ENCODE measurements at regions not wholly inside any gene's neighbourhood (a gene's known extent, or its start where the extent isn't known, plus 50 kb on each side); places are given as distances from the start of the nearest gene placed in this dataset.
"Not testable (repeated sequence)": the region's sequence is repeated elsewhere in the genome, so short reads cannot be mapped to it uniquely, and the experiment has no call there.

- DNase-seq, result no peak
These were observed 81.1 kb downstream of the CD200R1L start for GRCh38 chr3:112765531-112765930.

- DNase-seq, result no peak
These were observed 83.4 kb downstream of the CD200R1L start for GRCh38 chr3:112763258-112763657.

- no peak for DNase-seq
These were observed 85.5 kb downstream of the CD200R1L start for GRCh38 chr3:112761062-112761638.

- DNase-seq, result no peak
These were observed 87.0 kb downstream of the CD200R1L start for GRCh38 chr3:112759681-112760080.

GRCh38 chr3:112759210-112759609, 87.5 kb downstream of the CD200R1L start:
- DNase-seq, result no peak

GRCh38 chr3:112757197-112757596, 89.5 kb downstream of the CD200R1L start:
- DNase-seq, result no peak

- no peak for DNase-seq
These were observed 90.6 kb downstream of the CD200R1L start for GRCh38 chr3:112755845-112756613.

- not testable (repeated sequence) for DNase-seq
These were observed 91.6 kb downstream of the CD200R1L start for GRCh38 chr3:112755046-112755445.

GRCh38 chr3:112751564-112752512, 94.8 kb downstream of the CD200R1L start:
- no peak for DNase-seq

- DNase-seq, result no peak
These were observed 95.6 kb downstream of the CD200R1L start for GRCh38 chr3:112751061-112751460.

GRCh38 chr3:112747624-112748023, 99.0 kb downstream of the CD200R1L start:
- no peak for DNase-seq

- DNase-seq, result no peak
These were observed 99.9 kb downstream of the CD200R1L start for GRCh38 chr3:112746675-112747280.

GRCh38 chr3:112745567-112746248, 101.0 kb downstream of the CD200R1L start:
- no peak for DNase-seq

- no peak for DNase-seq
These were observed 101.7 kb downstream of the CD200R1L start for GRCh38 chr3:112744825-112745566.

GRCh38 chr3:112744106-112744505, 102.6 kb downstream of the CD200R1L start:
- no peak for DNase-seq

GRCh38 chr3:112742934-112743333, 102.0 kb upstream of the CCDC80 start:
- DNase-seq, result no peak

GRCh38 chr3:112741983-112742382, 101.0 kb upstream of the CCDC80 start:
- DNase-seq, result no peak

GRCh38 chr3:112740835-112741234, 99.9 kb upstream of the CCDC80 start:
- DNase-seq, result no peak

GRCh38 chr3:112739252-112739965, 98.5 kb upstream of the CCDC80 start:
- DNase-seq, result no peak

GRCh38 chr3:112738366-112738765, 97.4 kb upstream of the CCDC80 start:
- DNase-seq, result no peak
